GM23338 (cell line): ENCODE measurements at regions not wholly inside any gene's neighbourhood (a gene's known extent, or its start where the extent isn't known, plus 50 kb on each side); places are given as distances from the start of the nearest gene placed in this dataset.

ENCODE experiments used
- ETS1 ChIP-seq: IDR thresholded peaks from 2 replicates; pipeline ENCODE4 v1.6.1; 2016; ENCODE audit warnings: antibody characterized with exemption
- REST ChIP-seq: IDR thresholded peaks from one replicate; pipeline ENCODE4 v1.6.1; 2018; ENCODE audit warnings: antibody characterized with exemption; ENCODE audit not compliant: unreplicated experiment
- TF ChIP-seq, protein P1 (sequence below): fragments of 250-450 bp; sonication (Bioruptor Pico); IDR thresholded peaks from 2 replicates; pipeline ENCODE4 v1.5.0; 2020; ENCODE audit warnings: mild to moderate bottlenecking, moderate library complexity

GRCh38 chr13:109361562-109362289 lies 424.7 kb downstream of the IRS2 start (continued):
- TF ChIP-seq, protein P1, sequence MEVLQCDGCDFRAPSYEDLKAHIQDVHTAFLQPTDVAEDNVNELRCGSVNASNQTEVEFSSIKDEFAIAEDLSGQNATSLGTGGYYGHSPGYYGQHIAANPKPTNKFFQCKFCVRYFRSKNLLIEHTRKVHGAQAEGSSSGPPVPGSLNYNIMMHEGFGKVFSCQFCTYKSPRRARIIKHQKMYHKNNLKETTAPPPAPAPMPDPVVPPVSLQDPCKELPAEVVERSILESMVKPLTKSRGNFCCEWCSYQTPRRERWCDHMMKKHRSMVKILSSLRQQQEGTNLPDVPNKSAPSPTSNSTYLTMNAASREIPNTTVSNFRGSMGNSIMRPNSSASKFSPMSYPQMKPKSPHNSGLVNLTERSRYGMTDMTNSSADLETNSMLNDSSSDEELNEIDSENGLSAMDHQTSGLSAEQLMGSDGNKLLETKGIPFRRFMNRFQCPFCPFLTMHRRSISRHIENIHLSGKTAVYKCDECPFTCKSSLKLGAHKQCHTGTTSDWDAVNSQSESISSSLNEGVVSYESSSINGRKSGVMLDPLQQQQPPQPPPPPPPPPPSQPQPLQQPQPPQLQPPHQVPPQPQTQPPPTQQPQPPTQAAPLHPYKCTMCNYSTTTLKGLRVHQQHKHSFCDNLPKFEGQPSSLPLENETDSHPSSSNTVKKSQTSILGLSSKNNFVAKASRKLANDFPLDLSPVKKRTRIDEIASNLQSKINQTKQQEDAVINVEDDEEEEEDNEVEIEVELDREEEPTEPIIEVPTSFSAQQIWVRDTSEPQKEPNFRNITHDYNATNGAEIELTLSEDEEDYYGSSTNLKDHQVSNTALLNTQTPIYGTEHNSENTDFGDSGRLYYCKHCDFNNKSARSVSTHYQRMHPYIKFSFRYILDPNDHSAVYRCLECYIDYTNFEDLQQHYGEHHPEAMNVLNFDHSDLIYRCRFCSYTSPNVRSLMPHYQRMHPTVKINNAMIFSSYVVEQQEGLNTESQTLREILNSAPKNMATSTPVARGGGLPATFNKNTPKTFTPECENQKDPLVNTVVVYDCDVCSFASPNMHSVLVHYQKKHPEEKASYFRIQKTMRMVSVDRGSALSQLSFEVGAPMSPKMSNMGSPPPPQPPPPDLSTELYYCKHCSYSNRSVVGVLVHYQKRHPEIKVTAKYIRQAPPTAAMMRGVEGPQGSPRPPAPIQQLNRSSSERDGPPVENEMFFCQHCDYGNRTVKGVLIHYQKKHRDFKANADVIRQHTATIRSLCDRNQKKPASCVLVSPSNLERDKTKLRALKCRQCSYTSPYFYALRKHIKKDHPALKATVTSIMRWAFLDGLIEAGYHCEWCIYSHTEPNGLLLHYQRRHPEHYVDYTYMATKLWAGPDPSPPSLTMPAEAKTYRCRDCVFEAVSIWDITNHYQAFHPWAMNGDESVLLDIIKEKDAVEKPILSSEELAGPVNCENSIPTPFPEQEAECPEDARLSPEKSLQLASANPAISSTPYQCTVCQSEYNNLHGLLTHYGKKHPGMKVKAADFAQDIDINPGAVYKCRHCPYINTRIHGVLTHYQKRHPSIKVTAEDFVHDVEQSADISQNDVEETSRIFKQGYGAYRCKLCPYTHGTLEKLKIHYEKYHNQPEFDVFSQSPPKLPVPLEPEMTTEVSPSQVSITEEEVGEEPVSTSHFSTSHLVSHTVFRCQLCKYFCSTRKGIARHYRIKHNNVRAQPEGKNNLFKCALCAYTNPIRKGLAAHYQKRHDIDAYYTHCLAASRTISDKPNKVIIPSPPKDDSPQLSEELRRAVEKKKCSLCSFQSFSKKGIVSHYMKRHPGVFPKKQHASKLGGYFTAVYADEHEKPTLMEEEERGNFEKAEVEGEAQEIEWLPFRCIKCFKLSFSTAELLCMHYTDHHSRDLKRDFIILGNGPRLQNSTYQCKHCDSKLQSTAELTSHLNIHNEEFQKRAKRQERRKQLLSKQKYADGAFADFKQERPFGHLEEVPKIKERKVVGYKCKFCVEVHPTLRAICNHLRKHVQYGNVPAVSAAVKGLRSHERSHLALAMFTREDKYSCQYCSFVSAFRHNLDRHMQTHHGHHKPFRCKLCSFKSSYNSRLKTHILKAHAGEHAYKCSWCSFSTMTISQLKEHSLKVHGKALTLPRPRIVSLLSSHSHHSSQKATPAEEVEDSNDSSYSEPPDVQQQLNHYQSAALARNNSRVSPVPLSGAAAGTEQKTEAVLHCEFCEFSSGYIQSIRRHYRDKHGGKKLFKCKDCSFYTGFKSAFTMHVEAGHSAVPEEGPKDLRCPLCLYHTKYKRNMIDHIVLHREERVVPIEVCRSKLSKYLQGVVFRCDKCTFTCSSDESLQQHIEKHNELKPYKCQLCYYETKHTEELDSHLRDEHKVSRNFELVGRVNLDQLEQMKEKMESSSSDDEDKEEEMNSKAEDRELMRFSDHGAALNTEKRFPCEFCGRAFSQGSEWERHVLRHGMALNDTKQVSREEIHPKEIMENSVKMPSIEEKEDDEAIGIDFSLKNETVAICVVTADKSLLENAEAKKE (CRISPR knock-in tag), result no peak
- no peak for TF ChIP-seq ETS1
- no peak for TF ChIP-seq REST
